ENCODE measurements at regions not wholly inside any gene's neighbourhood (a gene's known extent, or its start where the extent isn't known, plus 50 kb on each side); places are given as distances from the start of the nearest gene placed in this dataset.

- no peak overlapping the region for H3K27ac ChIP-seq
Measured at GRCh38 chr6:4645713-4646360, 130.4 kb upstream of the CDYL start.

GRCh38 chr6:4644996-4645395, 131.2 kb upstream of the CDYL start:
- no peaks in the 10 kb centered on the region for H3K27me3 ChIP-seq
- TF ChIP-seq CTCF (IDR thresholded peaks at IDR 0.05) (no peak), POLR2A (IDR thresholded peaks at IDR 0.05) (no peak), POLR2AphosphoS5 (IDR thresholded peaks at IDR 0.05) (no peak)
- no peaks in the 10 kb centered on the region for H3K9me3 ChIP-seq
- no peaks in the 10 kb centered on the region for H3K4me1 ChIP-seq
- DNase-seq (ENCODE audit: low spot score in 2 of 2) = no peak
- no peak overlapping the region for H3K4me3 ChIP-seq
- H3K36me3 ChIP-seq = no peaks in the 10 kb centered on the region
- no peak overlapping the region for H3K27ac ChIP-seq
- intact Hi-C loops (cut with DNase I; ENCODE audit: low total_unique reads) = no loop called here

More at GRCh38 chr6:4645713-4646360, 130.4 kb upstream of the CDYL start:
- no peak for DNase-seq (ENCODE audit: low spot score in 2 of 2)
- no peak for TF ChIP-seq CTCF (IDR thresholded peaks at IDR 0.05)
- TF ChIP-seq POLR2AphosphoS5 (IDR thresholded peaks at IDR 0.05) = no peak
- TF ChIP-seq POLR2A (IDR thresholded peaks at IDR 0.05) = no peak
- intact Hi-C loops (cut with DNase I; ENCODE audit: low total_unique reads) = no loop called here
- H3K36me3 ChIP-seq = no peaks in the 10 kb centered on the region
- H3K4me3 ChIP-seq = no peak overlapping the region
- H3K4me1 ChIP-seq = no peaks in the 10 kb centered on the region
- no peaks in the 10 kb centered on the region for H3K27me3 ChIP-seq
- no peaks in the 10 kb centered on the region for H3K9me3 ChIP-seq

DNA sequence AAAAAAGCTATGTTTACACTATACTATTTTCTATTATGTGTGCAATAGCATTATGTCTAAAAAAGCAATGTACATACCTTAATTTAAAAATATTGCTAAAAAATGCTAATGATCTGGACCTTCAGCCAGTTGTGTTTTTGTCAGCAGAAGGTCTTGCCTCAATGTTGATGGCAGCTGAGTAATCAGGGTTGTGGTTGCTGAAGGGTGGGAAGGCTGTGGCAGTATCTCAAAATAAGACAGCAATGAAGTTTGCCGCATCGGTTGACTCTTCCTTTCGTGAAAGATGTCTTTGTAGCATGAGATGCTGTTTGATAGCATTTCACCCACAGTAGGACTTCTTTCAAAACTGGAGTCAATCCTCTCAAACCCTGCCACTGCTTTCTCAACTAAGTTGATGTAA, 134.7 kb upstream of the CDYL start:
- no peak for DNase-seq (ENCODE audit: low spot score in 2 of 2)
- H3K4me1 ChIP-seq = no peaks in the 10 kb centered on the region
- H3K4me3 ChIP-seq = no peak overlapping the region
- no peaks in the 10 kb centered on the region for H3K36me3 ChIP-seq
- no peak for TF ChIP-seq POLR2A (IDR thresholded peaks at IDR 0.05)
- TF ChIP-seq CTCF (IDR thresholded peaks at IDR 0.05) = no peak
- TF ChIP-seq POLR2AphosphoS5 (IDR thresholded peaks at IDR 0.05) = no peak
- no peaks in the 10 kb centered on the region for H3K27me3 ChIP-seq
- intact Hi-C loops (cut with DNase I; ENCODE audit: low total_unique reads) = no loop called here
- H3K27ac ChIP-seq = no peak overlapping the region
- no peaks in the 10 kb centered on the region for H3K9me3 ChIP-seq

DNA sequence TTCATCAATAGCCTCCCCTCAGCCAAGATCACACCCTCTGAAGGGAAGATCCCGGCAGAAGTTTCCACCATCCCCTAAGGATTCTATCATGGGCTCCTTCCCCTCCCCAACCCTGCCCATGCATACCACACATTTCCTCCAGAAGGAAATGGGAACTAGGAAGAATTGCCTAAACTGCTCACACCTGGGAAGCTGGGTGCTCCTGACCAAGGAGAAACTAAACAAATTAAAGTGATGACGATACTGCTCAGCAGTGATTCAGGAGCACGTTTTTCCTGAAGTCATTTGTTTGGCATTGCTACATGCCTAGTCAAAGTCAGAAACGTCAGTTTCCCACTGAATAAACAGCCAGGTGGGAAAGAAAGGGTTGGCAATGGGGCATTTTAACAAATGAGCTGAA, 136.1 kb upstream of the CDYL start:
- no peaks in the 10 kb centered on the region for H3K9me3 ChIP-seq
- H3K27ac ChIP-seq = no peak overlapping the region
- H3K4me1 ChIP-seq = no peaks in the 10 kb centered on the region
- no peaks in the 10 kb centered on the region for H3K36me3 ChIP-seq
- DNase-seq (ENCODE audit: low spot score in 2 of 2) = no peak
- intact Hi-C loops (cut with DNase I; ENCODE audit: low total_unique reads) = no loop called here
- H3K4me3 ChIP-seq = no peak overlapping the region
- H3K27me3 ChIP-seq = no peaks in the 10 kb centered on the region
- TF ChIP-seq POLR2A (IDR thresholded peaks at IDR 0.05) = no peak
- no peak for TF ChIP-seq POLR2AphosphoS5 (IDR thresholded peaks at IDR 0.05)

GRCh38 chr6:4638641-4639040, 137.6 kb upstream of the CDYL start:
- Histone ChIP-seq H3K4me1 (no peaks in the 10 kb centered on the region), H3K9me3 (no peaks in the 10 kb centered on the region), H3K36me3 (no peaks in the 10 kb centered on the region), H3K4me3 (no peak overlapping the region), H3K27ac (no peak overlapping the region), H3K27me3 (no peaks in the 10 kb centered on the region)
- intact Hi-C loops (cut with DNase I; ENCODE audit: low total_unique reads) = no loop called here
- DNase-seq (ENCODE audit: low spot score in 2 of 2) = no peak
- TF ChIP-seq POLR2A (IDR thresholded peaks at IDR 0.05) (no peak), POLR2AphosphoS5 (IDR thresholded peaks at IDR 0.05) (no peak), CTCF (IDR thresholded peaks at IDR 0.05) (no peak)

Data from breast epithelium (tissue), 4 donors.